GM23338 (cell line): ENCODE measurements at regions not wholly inside any gene's neighbourhood (a gene's known extent, or its start where the extent isn't known, plus 50 kb on each side); places are given as distances from the start of the nearest gene placed in this dataset.

Source experiments
- ATAC-seq: fragments of 200-7000 bp; cut with Tn5 transposase; 3 replicates; pipeline ENCODE4 v1.9.1; 2020
- DNase-seq: peaks from one replicate; pipeline ENCODE4 v3.0.0-alpha.2; 2015; ENCODE audit warnings: low spot score
- H2AFZ ChIP-seq: fragments of 200-600 bp; sonication (generic); 2 replicates; pipeline ENCODE4 v1.8.0; 2016; ENCODE audit warnings: antibody characterized with exemption, mild to moderate bottlenecking, moderate library complexity
- H3F3A ChIP-seq: fragments of 200-600 bp; sonication (generic); replicated peaks from 2 replicates; pipeline ENCODE4 v1.8.0; 2017; ENCODE audit warnings: antibody characterized with exemption, mixed run types, low read depth
- H3K27ac ChIP-seq: fragments of 200-600 bp; sonication (generic); 2 replicates; pipeline ENCODE4 v1.6.1; 2016; ENCODE audit warnings: low read depth
- H3K27me3 ChIP-seq: fragments of 200-600 bp; sonication (generic); 2 replicates; pipeline ENCODE4 v1.8.0; 2016; ENCODE audit warnings: mild to moderate bottlenecking, mixed run types, moderate library complexity; ENCODE audit not compliant: insufficient read depth
- H3K36me3 ChIP-seq: fragments of 200-600 bp; sonication (generic); 2 replicates; pipeline ENCODE4 v1.8.0; 2016; ENCODE audit warnings: mild to moderate bottlenecking; ENCODE audit not compliant: insufficient read depth
- H3K4me1 ChIP-seq: fragments of 200-600 bp; sonication (generic); 2 replicates; pipeline ENCODE4 v1.8.0; 2016; ENCODE audit warnings: mild to moderate bottlenecking, moderate library complexity; ENCODE audit not compliant: insufficient read depth
- H3K4me2 ChIP-seq: fragments of 200-600 bp; sonication (generic); 2 replicates; pipeline ENCODE4 v1.7.1; 2017; ENCODE audit warnings: mixed run types
- H3K4me3 ChIP-seq: fragments of 200-600 bp; sonication (generic); 2 replicates; pipeline ENCODE4 v1.6.1; 2016; ENCODE audit warnings: mixed run types
- H3K79me2 ChIP-seq: fragments of 200-600 bp; sonication (generic); replicated peaks from 2 replicates; pipeline ENCODE4 v1.8.0; 2017; ENCODE audit warnings: mild to moderate bottlenecking; ENCODE audit not compliant: insufficient read depth
- H3K9me2 ChIP-seq: fragments of 200-600 bp; sonication (generic); 2 replicates; pipeline ENCODE4 v1.8.0; 2017; ENCODE audit not compliant: insufficient read depth
- H4K20me1 ChIP-seq: fragments of 200-600 bp; sonication (generic); replicated peaks from 2 replicates; pipeline ENCODE4 v1.8.0; 2017; ENCODE audit warnings: mild to moderate bottlenecking; ENCODE audit not compliant: insufficient read depth
- H3K27ac Mint-ChIP-seq: 2 replicates; pipeline ENCODE4 v1.8.0; 2020; ENCODE audit warnings: inconsistent platforms, mild to moderate bottlenecking, moderate library complexity, mixed read lengths
- H3K27me3 Mint-ChIP-seq: 3 replicates; pipeline ENCODE4 v1.8.0; 2022; ENCODE audit warnings: low read depth, mild to moderate bottlenecking, moderate library complexity, mixed read lengths, inconsistent platforms; ENCODE audit not compliant: insufficient read depth, poor library complexity
- H3K36me3 Mint-ChIP-seq: 3 replicates; pipeline ENCODE4 v1.8.0; 2021; ENCODE audit warnings: low read depth, mild to moderate bottlenecking, inconsistent platforms, moderate library complexity, mixed read lengths
- H3K4me1 Mint-ChIP-seq: 3 replicates; pipeline ENCODE4 v1.8.0; 2020; ENCODE audit warnings: mild to moderate bottlenecking, inconsistent platforms, mixed read lengths
- H3K4me3 Mint-ChIP-seq: 3 replicates; pipeline ENCODE4 v1.8.0; 2021; ENCODE audit warnings: moderate library complexity, mild to moderate bottlenecking, inconsistent platforms, mixed read lengths
- H3K9me3 Mint-ChIP-seq: 3 replicates; pipeline ENCODE4 v1.8.0; 2020; ENCODE audit warnings: moderate library complexity, mild to moderate bottlenecking, inconsistent platforms, mixed read lengths
- CREB1 ChIP-seq: fragments of 250-450 bp; sonication (Bioruptor Pico); IDR thresholded peaks from 2 replicates; pipeline ENCODE4 v1.5.0; 2020; ENCODE audit warnings: low read depth, mild to moderate bottlenecking, moderate library complexity
- EZH2 ChIP-seq: fragments of 200-600 bp; sonication (generic); IDR thresholded peaks from one replicate; pipeline ENCODE4 v1.8.0; 2017; ENCODE audit warnings: antibody characterized with exemption, mild to moderate bottlenecking, low read depth; ENCODE audit not compliant: unreplicated experiment
- EZH2phosphoT487 ChIP-seq: fragments of 200-600 bp; sonication (generic); IDR thresholded peaks from one replicate; pipeline ENCODE4 v1.8.1; 2018; ENCODE audit warnings: antibody characterized with exemption; ENCODE audit not compliant: unreplicated experiment
- JUNB ChIP-seq: IDR thresholded peaks from one replicate; pipeline ENCODE4 v1.6.1; 2016; ENCODE audit warnings: antibody characterized with exemption; ENCODE audit not compliant: unreplicated experiment
- NANOG ChIP-seq: IDR thresholded peaks from 2 replicates; pipeline ENCODE4 v1.6.1; 2016; ENCODE audit warnings: antibody characterized with exemption, borderline replicate concordance
- POLR2AphosphoS5 ChIP-seq: IDR thresholded peaks from 2 replicates; pipeline ENCODE4 v1.6.1; 2016; ENCODE audit warnings: antibody characterized with exemption, low read depth
- STAT1 ChIP-seq: IDR thresholded peaks from one replicate; pipeline ENCODE4 v1.6.1; 2016; ENCODE audit warnings: antibody characterized with exemption; ENCODE audit not compliant: unreplicated experiment
- ZNF114 ChIP-seq: fragments of 250-450 bp; sonication (Bioruptor Pico); IDR thresholded peaks from 2 replicates; pipeline ENCODE4 v1.5.0; 2020; ENCODE audit warnings: mild to moderate bottlenecking, moderate library complexity
- ZNF331 ChIP-seq: fragments of 250-450 bp; sonication (Bioruptor Pico); IDR thresholded peaks from 2 replicates; pipeline ENCODE4 v1.5.0; 2020; ENCODE audit warnings: low read depth, mild to moderate bottlenecking, moderate library complexity
- ZNF462 ChIP-seq: fragments of 250-450 bp; sonication (Bioruptor Pico); IDR thresholded peaks from 2 replicates; pipeline ENCODE4 v1.5.0; 2020; ENCODE audit warnings: mild to moderate bottlenecking, moderate library complexity
- TF ChIP-seq, protein P1 (sequence below): IDR thresholded peaks from 2 replicates; pipeline ENCODE4 v1.6.1; 2016; ENCODE audit warnings: antibody characterized with exemption
- TF ChIP-seq, protein P2 (sequence below): IDR thresholded peaks from one replicate; pipeline ENCODE4 v1.6.1; 2018; ENCODE audit warnings: antibody characterized with exemption; ENCODE audit not compliant: unreplicated experiment
- TF ChIP-seq, protein P3 (sequence below), 2 experiments: fragments of 200-600 bp in 1 of 2; sonication (generic) in 1 of 2; conservative IDR thresholded peaks; 2 replicates each; pipeline versions ENCODE4 v1.5.1 to v1.6.1; 2016 to 2017; ENCODE audit warnings: antibody characterized with exemption in 2 of 2, low read depth in 2 of 2, mild to moderate bottlenecking in 2 of 2, moderate library complexity in 1 of 2

GRCh38 chr4:30863021-30863420 lies 142.9 kb downstream of the PCDH7 start:
- Histone ChIP-seq H3K27ac (no peak overlapping the region), H3K9me2 (no peaks in the 10 kb centered on the region)
- TF ChIP-seq, protein P1, sequence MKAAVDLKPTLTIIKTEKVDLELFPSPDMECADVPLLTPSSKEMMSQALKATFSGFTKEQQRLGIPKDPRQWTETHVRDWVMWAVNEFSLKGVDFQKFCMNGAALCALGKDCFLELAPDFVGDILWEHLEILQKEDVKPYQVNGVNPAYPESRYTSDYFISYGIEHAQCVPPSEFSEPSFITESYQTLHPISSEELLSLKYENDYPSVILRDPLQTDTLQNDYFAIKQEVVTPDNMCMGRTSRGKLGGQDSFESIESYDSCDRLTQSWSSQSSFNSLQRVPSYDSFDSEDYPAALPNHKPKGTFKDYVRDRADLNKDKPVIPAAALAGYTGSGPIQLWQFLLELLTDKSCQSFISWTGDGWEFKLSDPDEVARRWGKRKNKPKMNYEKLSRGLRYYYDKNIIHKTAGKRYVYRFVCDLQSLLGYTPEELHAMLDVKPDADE: no peak
- TF ChIP-seq ZNF462 (CRISPR knock-in tag): no peak
- TF ChIP-seq CREB1 (CRISPR knock-in tag): no peak
- TF ChIP-seq EZH2phosphoT487: no peak
- no peak for TF ChIP-seq JUNB
- no peak for TF ChIP-seq ZNF331 (CRISPR knock-in tag)
- TF ChIP-seq ZNF114 (CRISPR knock-in tag): no peak
- no peak for TF ChIP-seq EZH2
- no peak for TF ChIP-seq POLR2AphosphoS5
- no peak for TF ChIP-seq NANOG
- TF ChIP-seq, protein P2, sequence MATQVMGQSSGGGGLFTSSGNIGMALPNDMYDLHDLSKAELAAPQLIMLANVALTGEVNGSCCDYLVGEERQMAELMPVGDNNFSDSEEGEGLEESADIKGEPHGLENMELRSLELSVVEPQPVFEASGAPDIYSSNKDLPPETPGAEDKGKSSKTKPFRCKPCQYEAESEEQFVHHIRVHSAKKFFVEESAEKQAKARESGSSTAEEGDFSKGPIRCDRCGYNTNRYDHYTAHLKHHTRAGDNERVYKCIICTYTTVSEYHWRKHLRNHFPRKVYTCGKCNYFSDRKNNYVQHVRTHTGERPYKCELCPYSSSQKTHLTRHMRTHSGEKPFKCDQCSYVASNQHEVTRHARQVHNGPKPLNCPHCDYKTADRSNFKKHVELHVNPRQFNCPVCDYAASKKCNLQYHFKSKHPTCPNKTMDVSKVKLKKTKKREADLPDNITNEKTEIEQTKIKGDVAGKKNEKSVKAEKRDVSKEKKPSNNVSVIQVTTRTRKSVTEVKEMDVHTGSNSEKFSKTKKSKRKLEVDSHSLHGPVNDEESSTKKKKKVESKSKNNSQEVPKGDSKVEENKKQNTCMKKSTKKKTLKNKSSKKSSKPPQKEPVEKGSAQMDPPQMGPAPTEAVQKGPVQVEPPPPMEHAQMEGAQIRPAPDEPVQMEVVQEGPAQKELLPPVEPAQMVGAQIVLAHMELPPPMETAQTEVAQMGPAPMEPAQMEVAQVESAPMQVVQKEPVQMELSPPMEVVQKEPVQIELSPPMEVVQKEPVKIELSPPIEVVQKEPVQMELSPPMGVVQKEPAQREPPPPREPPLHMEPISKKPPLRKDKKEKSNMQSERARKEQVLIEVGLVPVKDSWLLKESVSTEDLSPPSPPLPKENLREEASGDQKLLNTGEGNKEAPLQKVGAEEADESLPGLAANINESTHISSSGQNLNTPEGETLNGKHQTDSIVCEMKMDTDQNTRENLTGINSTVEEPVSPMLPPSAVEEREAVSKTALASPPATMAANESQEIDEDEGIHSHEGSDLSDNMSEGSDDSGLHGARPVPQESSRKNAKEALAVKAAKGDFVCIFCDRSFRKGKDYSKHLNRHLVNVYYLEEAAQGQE: no peak
- TF ChIP-seq, protein P3, sequence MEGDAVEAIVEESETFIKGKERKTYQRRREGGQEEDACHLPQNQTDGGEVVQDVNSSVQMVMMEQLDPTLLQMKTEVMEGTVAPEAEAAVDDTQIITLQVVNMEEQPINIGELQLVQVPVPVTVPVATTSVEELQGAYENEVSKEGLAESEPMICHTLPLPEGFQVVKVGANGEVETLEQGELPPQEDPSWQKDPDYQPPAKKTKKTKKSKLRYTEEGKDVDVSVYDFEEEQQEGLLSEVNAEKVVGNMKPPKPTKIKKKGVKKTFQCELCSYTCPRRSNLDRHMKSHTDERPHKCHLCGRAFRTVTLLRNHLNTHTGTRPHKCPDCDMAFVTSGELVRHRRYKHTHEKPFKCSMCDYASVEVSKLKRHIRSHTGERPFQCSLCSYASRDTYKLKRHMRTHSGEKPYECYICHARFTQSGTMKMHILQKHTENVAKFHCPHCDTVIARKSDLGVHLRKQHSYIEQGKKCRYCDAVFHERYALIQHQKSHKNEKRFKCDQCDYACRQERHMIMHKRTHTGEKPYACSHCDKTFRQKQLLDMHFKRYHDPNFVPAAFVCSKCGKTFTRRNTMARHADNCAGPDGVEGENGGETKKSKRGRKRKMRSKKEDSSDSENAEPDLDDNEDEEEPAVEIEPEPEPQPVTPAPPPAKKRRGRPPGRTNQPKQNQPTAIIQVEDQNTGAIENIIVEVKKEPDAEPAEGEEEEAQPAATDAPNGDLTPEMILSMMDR (conservative IDR thresholded peaks at IDR 0.05; ENCODE audit: low read depth in 2 of 2): no peak
- no peak for TF ChIP-seq STAT1

More at GRCh38 chr4:30863021-30863420, 142.9 kb downstream of the PCDH7 start:
- Mint-ChIP-seq H3K27me3 (no peaks in the 10 kb centered on the region), H3K4me1 (peaks cover 4% of the 10 kb centered on the region; the same call in 1 of the 3 replicates), H3K9me3 (no peaks in the 10 kb centered on the region), H3K36me3 (no peaks in the 10 kb centered on the region), H3K4me3 (no peak overlapping the region), H3K27ac (no peak overlapping the region)
- ATAC-seq (no peak), DNase-seq (no peak)
- H3K4me3 ChIP-seq: no peak overlapping the region
- H3K4me1 ChIP-seq: no peaks in the 10 kb centered on the region
- H3K4me2 ChIP-seq: no peak overlapping the region
- no peak overlapping the region for H2AFZ ChIP-seq
- H4K20me1 ChIP-seq: no peaks in the 10 kb centered on the region
- H3K79me2 ChIP-seq: no peaks in the 10 kb centered on the region
- no peaks in the 10 kb centered on the region for H3F3A ChIP-seq
- no peaks in the 10 kb centered on the region for H3K36me3 ChIP-seq
- no peaks in the 10 kb centered on the region for H3K27me3 ChIP-seq
